HEK293 (cell line): ENCODE measurements at regions not wholly inside any gene's neighbourhood (a gene's known extent, or its start where the extent isn't known, plus 50 kb on each side); places are given as distances from the start of the nearest gene placed in this dataset.

Source experiments
- CTCF ChIA-PET: fragments of 350-600 bp; formaldehyde crosslinking; extraction: SDS; loops from one replicate; lab custom pipeline; 2021; ENCODE audit warnings: antibody characterized with exemption; lab: Yijun Ruan, JAX
- POLR2A ChIA-PET: fragments of 300-600 bp; formaldehyde crosslinking; extraction: SDS; loops from one replicate; lab custom pipeline; 2020; ENCODE audit warnings: antibody characterized with exemption, inconsistent platforms; lab: Yijun Ruan, JAX
- H3K27ac ChIP-seq: fragments of 200-500 bp; sonication (Bioruptor generic); 2 replicates; pipeline ENCODE4 v1.5.1; 2014; ENCODE audit warnings: low read depth, low read length, control low read depth, inconsistent platforms; ENCODE audit errors: extremely low read depth
- H3K36me3 ChIP-seq, 2 experiments: fragments of 200-500 bp in 1 of 2; sonication (Bioruptor generic) in 1 of 2; 1 replicate in 1 of 2; 2 replicates in 1 of 2; pipeline ENCODE4 v1.5.1; 2014 to 2017; ENCODE audit warnings: inconsistent platforms in 2 of 2, low read length in 2 of 2; ENCODE audit not compliant: control insufficient read depth in 2 of 2, insufficient read depth in 1 of 2
- H3K4me1 ChIP-seq: fragments of 200-500 bp; sonication (Bioruptor generic); 2 replicates; pipeline ENCODE4 v1.5.1; 2014; ENCODE audit warnings: mild to moderate bottlenecking, low read length, inconsistent platforms; ENCODE audit not compliant: control insufficient read depth, insufficient read depth
- H3K4me3 ChIP-seq: 2 replicates; pipeline ENCODE4 v1.5.1; 2011; ENCODE audit warnings: low read depth, mild to moderate bottlenecking, control low read depth, low read length, moderate library complexity
- H3K9me3 ChIP-seq: fragments of 200-500 bp; sonication (Bioruptor generic); 2 replicates; pipeline ENCODE4 v1.5.1; 2014; ENCODE audit warnings: low read depth, low read length, inconsistent platforms; ENCODE audit not compliant: control insufficient read depth, insufficient read depth
- GLI4 ChIP-seq: fragments of 450-650 bp; formaldehyde crosslinking; IDR thresholded peaks from 2 replicates; pipeline ENCODE4 v1.5.1; 2016; ENCODE audit warnings: missing biosample characterization, missing genetic modification characterization
- GLIS2 ChIP-seq: fragments of 450-650 bp; formaldehyde crosslinking; IDR thresholded peaks from 2 replicates; pipeline ENCODE4 v1.5.1; 2016; ENCODE audit warnings: missing biosample characterization, missing genetic modification characterization
- KLF8 ChIP-seq: fragments of 450-650 bp; formaldehyde crosslinking; IDR thresholded peaks from 2 replicates; pipeline ENCODE4 v1.5.1; 2016; ENCODE audit warnings: missing biosample characterization, missing genetic modification characterization
- PRDM10 ChIP-seq: fragments of 450-650 bp; formaldehyde crosslinking; IDR thresholded peaks from 2 replicates; pipeline ENCODE4 v1.5.1; 2016; ENCODE audit warnings: missing biosample characterization, missing genetic modification characterization
- SP2 ChIP-seq: fragments of 450-650 bp; formaldehyde crosslinking; IDR thresholded peaks from 2 replicates; pipeline ENCODE4 v1.5.1; 2016; ENCODE audit warnings: missing biosample characterization, missing genetic modification characterization
- ZBTB21 ChIP-seq: fragments of 450-650 bp; formaldehyde crosslinking; IDR thresholded peaks from 2 replicates; pipeline ENCODE4 v1.5.1; 2017; ENCODE audit warnings: missing biosample characterization, missing genetic modification characterization
- ZNF133 ChIP-seq: fragments of 450-650 bp; formaldehyde crosslinking; IDR thresholded peaks from 2 replicates; pipeline ENCODE4 v1.5.1; 2016; ENCODE audit warnings: missing biosample characterization, missing genetic modification characterization
- ZNF16 ChIP-seq: fragments of 450-650 bp; formaldehyde crosslinking; IDR thresholded peaks from 2 replicates; pipeline ENCODE4 v1.5.1; 2016; ENCODE audit warnings: low read depth, missing biosample characterization, missing genetic modification characterization
- ZNF184 ChIP-seq: fragments of 450-650 bp; IDR thresholded peaks from 2 replicates; pipeline ENCODE4 v1.5.1; 2018; ENCODE audit warnings: missing biosample characterization, mild to moderate bottlenecking, missing genetic modification characterization
- ZNF274 ChIP-seq, 2 experiments: fragments of 200-500 bp in 1 of 2; fragments of 450-650 bp in 1 of 2; sonication (Bioruptor generic) in 1 of 2; formaldehyde crosslinking in 1 of 2; IDR thresholded peaks; 2 replicates each; pipeline versions ENCODE4 v1.5.1 to v1.6.1; 2014 to 2016; ENCODE audit warnings: borderline replicate concordance in 1 of 2, inconsistent platforms in 1 of 2, low read length in 1 of 2, missing biosample characterization in 1 of 2, missing genetic modification characterization in 1 of 2
- ZNF280C ChIP-seq: fragments of 450-650 bp; formaldehyde crosslinking; IDR thresholded peaks from 2 replicates; pipeline ENCODE4 v1.5.1; 2016; ENCODE audit warnings: missing biosample characterization, missing genetic modification characterization
- ZNF292 ChIP-seq: fragments of 450-650 bp; formaldehyde crosslinking; IDR thresholded peaks from 2 replicates; pipeline ENCODE4 v1.5.1; 2016; ENCODE audit warnings: low read depth, missing biosample characterization, missing genetic modification characterization, borderline replicate concordance
- ZNF335 ChIP-seq: fragments of 450-650 bp; formaldehyde crosslinking; conservative IDR thresholded peaks from 2 replicates; pipeline ENCODE4 v1.5.1; 2016; ENCODE audit warnings: missing biosample characterization, missing genetic modification characterization
- ZNF37A ChIP-seq: fragments of 450-650 bp; IDR thresholded peaks from 2 replicates; pipeline ENCODE4 v1.5.1; 2018; ENCODE audit warnings: missing biosample characterization, missing genetic modification characterization
- ZNF404 ChIP-seq: fragments of 450-650 bp; formaldehyde crosslinking; IDR thresholded peaks from 2 replicates; pipeline ENCODE4 v1.5.1; 2017; ENCODE audit warnings: missing biosample characterization, missing genetic modification characterization
- ZNF548 ChIP-seq: fragments of 450-650 bp; formaldehyde crosslinking; IDR thresholded peaks from 2 replicates; pipeline ENCODE4 v1.5.1; 2016; ENCODE audit warnings: missing biosample characterization, missing genetic modification characterization
- ZNF560 ChIP-seq: fragments of 450-650 bp; formaldehyde crosslinking; IDR thresholded peaks from 2 replicates; pipeline ENCODE4 v1.5.1; 2017; ENCODE audit warnings: missing biosample characterization, missing genetic modification characterization, borderline replicate concordance
- ZNF677 ChIP-seq: fragments of 450-650 bp; IDR thresholded peaks from 2 replicates; pipeline ENCODE4 v1.5.0; 2018; ENCODE audit warnings: missing biosample characterization, mild to moderate bottlenecking, missing genetic modification characterization, moderate library complexity
- ZNF785 ChIP-seq: fragments of 450-650 bp; formaldehyde crosslinking; IDR thresholded peaks from 2 replicates; pipeline ENCODE4 v1.5.1; 2016; ENCODE audit warnings: missing biosample characterization, missing genetic modification characterization
- ZSCAN5A ChIP-seq: fragments of 450-650 bp; formaldehyde crosslinking; IDR thresholded peaks from 2 replicates; pipeline ENCODE4 v1.5.1; 2016; ENCODE audit warnings: missing biosample characterization, missing genetic modification characterization

GRCh38 chr5:160957312-160957861 is 105.4 kb upstream of the ATP10B start (continued):
- no peak for TF ChIP-seq ZNF280C (tag by site-specific recombination)
- TF ChIP-seq SP2 (tag by site-specific recombination) = no peak
- TF ChIP-seq ZNF785 (tag by site-specific recombination) = no peak
- TF ChIP-seq GLI4 (tag by site-specific recombination) = no peak

- Histone ChIP-seq H3K9me3 (no peaks in the 10 kb centered on the region), H3K27ac (no peak overlapping the region), H3K36me3 (no peaks in the 10 kb centered on the region), H3K4me3 (no peak overlapping the region), H3K4me1 (no peaks in the 10 kb centered on the region)
- ChIA-PET POLR2A (no interaction called here), CTCF (no interaction called here)
- TF ChIP-seq PRDM10 = no peak
- TF ChIP-seq ZNF274 (IDR thresholded peaks at IDR 0.05; ENCODE audit: low read length) = no peak
- no peak for TF ChIP-seq ZNF274 (tag by site-specific recombination; IDR thresholded peaks at IDR 0.05; ENCODE audit: borderline replicate concordance)
- no peak for TF ChIP-seq ZNF677 (tag by site-specific recombination)
- TF ChIP-seq ZNF37A = no peak
- no peak for TF ChIP-seq ZNF560 (tag by site-specific recombination)
Measured at GRCh38 chr5:160956051-160956450, 104.0 kb upstream of the ATP10B start.

GRCh38 chr5:160950311-160950710 is 98.3 kb upstream of the ATP10B start:
- Histone ChIP-seq H3K36me3 (no peaks in the 10 kb centered on the region), H3K27ac (no peak overlapping the region), H3K9me3 (no peaks in the 10 kb centered on the region), H3K4me3 (no peak overlapping the region), H3K4me1 (no peaks in the 10 kb centered on the region)
- POLR2A ChIA-PET = no interaction called here
- TF ChIP-seq GLIS2 (no peak), ZNF292 (tag by site-specific recombination) (no peak), ZNF548 (tag by site-specific recombination) (no peak), ZNF184 (tag by site-specific recombination) (no peak), ZNF16 (no peak), ZBTB21 (no peak), ZNF335 (tag by site-specific recombination) (no peak), ZNF404 (no peak), ZNF133 (tag by site-specific recombination) (no peak), ZSCAN5A (tag by site-specific recombination) (no peak), GLI4 (tag by site-specific recombination) (no peak), KLF8 (tag by site-specific recombination) (no peak)
- CTCF ChIA-PET = no interaction called here
